Vagina (tissue), 2 donors: ENCODE measurements at regions not wholly inside any gene's neighbourhood (a gene's known extent, or its start where the extent isn't known, plus 50 kb on each side); places are given as distances from the start of the nearest gene placed in this dataset.

Experiments
- DNase-seq, 2 donors: peaks; one replicate each; pipeline ENCODE4 v3.0.0-alpha.2; 2017; ENCODE audit errors: extremely low spot score in 2 of 2
- H3K27ac ChIP-seq: fragments of 200-600 bp; sonication (generic); one replicate; pipeline ENCODE4 v1.5.1; 2019
- H3K27me3 ChIP-seq: fragments of 200-600 bp; sonication (generic); one replicate; pipeline ENCODE4 v1.5.1; 2019
- H3K36me3 ChIP-seq, 2 donors: fragments of 200-600 bp; sonication (generic); one replicate each; pipeline ENCODE4 v1.5.1; 2017 to 2019
- H3K4me1 ChIP-seq: fragments of 200-600 bp; sonication (generic); one replicate; pipeline ENCODE4 v1.5.1; 2019
- H3K4me3 ChIP-seq, 2 donors: fragments of 200-600 bp; sonication (generic); 1 replicate in 1 of 2; 2 replicates in 1 of 2; pipeline ENCODE4 v1.5.1; 2016 to 2019
- H3K9me3 ChIP-seq: fragments of 200-600 bp; sonication (generic); one replicate; pipeline ENCODE4 v1.5.1; 2019
- POLR2A ChIP-seq, 2 donors: fragments of 450-650 bp; IDR thresholded peaks; one replicate each; pipeline ENCODE4 v1.6.1; 2017; ENCODE audit warnings: antibody characterized with exemption in 2 of 2, mild to moderate bottlenecking in 2 of 2, moderate library complexity in 2 of 2
- POLR2AphosphoS5 ChIP-seq, 2 donors: sonication (generic); formaldehyde crosslinking; IDR thresholded peaks; one replicate each; pipeline ENCODE4 v1.9.0; 2017; ENCODE audit warnings: antibody characterized with exemption in 2 of 2, mild to moderate bottlenecking in 2 of 2, low read depth in 1 of 2; ENCODE audit not compliant: insufficient read depth in 1 of 2
- intact Hi-C: fragments of 100-400 bp; cut with DNase I; formaldehyde crosslinking; loops from one replicate; pipeline ENCODE4 v1.15.1; 2023
- TF ChIP-seq, protein P1 (sequence below), 3 experiments: fragments of 450-650 bp in 2 of 3; fragments of 200-600 bp in 1 of 3; sonication (generic) in 1 of 3; IDR thresholded peaks; one replicate each; pipeline ENCODE4 v1.5.1; 2017 to 2019; ENCODE audit warnings: antibody characterized with exemption in 3 of 3, mild to moderate bottlenecking in 2 of 3, moderate library complexity in 2 of 3

DNA sequence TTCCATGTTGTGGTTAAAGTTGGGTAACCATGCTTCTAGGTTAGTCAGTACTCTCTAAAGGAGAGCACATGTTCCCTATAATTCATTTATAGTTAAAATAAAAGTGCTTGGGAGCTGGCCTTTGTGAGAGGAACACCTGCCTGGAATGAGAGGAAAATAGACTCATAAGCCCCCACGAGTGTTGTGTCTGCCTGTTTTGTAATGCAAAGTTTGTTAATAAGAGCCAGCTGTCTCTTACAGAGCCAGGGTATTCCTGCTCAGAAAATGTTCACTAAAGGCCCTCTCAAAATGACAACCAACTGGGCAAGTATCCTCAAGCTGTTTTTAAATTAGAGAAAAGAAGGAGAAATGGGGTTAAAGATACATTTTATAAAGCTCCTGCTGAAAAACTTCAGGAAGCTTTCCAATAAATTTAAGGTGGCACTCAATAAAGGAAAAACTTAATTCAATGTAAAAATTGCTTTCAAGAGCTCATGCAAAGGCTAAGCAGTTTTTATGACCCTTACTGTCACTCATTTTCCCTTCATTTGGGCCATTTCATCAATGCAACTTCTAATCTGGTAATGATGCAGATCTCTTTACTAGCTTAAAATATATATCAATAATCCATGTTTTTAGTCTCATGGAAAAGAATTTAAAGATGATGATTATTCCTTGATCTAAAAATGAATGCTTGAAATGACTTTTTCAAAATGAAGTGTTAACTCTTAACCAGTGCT, 793.6 kb downstream of the STPG2 start:
- intact Hi-C loops, result no loop called here
- TF ChIP-seq, protein P1, sequence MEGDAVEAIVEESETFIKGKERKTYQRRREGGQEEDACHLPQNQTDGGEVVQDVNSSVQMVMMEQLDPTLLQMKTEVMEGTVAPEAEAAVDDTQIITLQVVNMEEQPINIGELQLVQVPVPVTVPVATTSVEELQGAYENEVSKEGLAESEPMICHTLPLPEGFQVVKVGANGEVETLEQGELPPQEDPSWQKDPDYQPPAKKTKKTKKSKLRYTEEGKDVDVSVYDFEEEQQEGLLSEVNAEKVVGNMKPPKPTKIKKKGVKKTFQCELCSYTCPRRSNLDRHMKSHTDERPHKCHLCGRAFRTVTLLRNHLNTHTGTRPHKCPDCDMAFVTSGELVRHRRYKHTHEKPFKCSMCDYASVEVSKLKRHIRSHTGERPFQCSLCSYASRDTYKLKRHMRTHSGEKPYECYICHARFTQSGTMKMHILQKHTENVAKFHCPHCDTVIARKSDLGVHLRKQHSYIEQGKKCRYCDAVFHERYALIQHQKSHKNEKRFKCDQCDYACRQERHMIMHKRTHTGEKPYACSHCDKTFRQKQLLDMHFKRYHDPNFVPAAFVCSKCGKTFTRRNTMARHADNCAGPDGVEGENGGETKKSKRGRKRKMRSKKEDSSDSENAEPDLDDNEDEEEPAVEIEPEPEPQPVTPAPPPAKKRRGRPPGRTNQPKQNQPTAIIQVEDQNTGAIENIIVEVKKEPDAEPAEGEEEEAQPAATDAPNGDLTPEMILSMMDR (IDR thresholded peaks at IDR 0.05), result no peak
- TF ChIP-seq POLR2AphosphoS5 (IDR thresholded peaks at IDR 0.05; ENCODE audit: insufficient read depth in 1 of 2, low read depth in 1 of 2), result no peak
- no peak for TF ChIP-seq POLR2A (IDR thresholded peaks at IDR 0.05)
- DNase-seq, result no peak

DNA sequence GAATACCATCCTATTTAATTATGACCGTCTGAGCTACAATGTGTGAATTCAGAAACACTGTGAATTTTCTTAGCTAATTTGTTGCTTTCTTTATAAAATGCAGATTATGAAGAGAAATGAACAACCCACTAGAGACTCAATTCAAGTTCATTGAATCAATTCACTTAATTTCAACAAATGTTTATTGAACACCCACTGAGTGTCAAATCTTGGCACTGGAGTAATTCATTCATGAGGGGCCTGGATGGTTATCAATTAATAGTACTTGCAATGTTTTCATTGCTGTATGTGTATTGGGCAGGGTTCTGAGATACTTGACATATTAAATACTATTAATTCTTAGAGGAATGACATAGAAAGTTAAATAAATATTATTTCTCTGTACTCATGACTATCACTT, 789.4 kb downstream of the STPG2 start:
- no peak for DNase-seq
- Histone ChIP-seq H3K27me3 (no peaks in the 10 kb centered on the region), H3K9me3 (no peaks in the 10 kb centered on the region), H3K36me3 (no peaks in the 10 kb centered on the region), H3K27ac (no peak overlapping the region), H3K4me1 (no peaks in the 10 kb centered on the region), H3K4me3 (no peak overlapping the region)
- intact Hi-C loops, result no loop called here
- TF ChIP-seq, protein P1 (IDR thresholded peaks at IDR 0.05), result no peak
- TF ChIP-seq POLR2AphosphoS5 (IDR thresholded peaks at IDR 0.05; ENCODE audit: insufficient read depth in 1 of 2, low read depth in 1 of 2) (no peak), POLR2A (IDR thresholded peaks at IDR 0.05) (no peak)

More for the DNA sequence above, 793.6 kb downstream of the STPG2 start:
- Histone ChIP-seq H3K4me3 (no peak overlapping the region), H3K9me3 (no peaks in the 10 kb centered on the region), H3K27me3 (no peaks in the 10 kb centered on the region), H3K27ac (no peak overlapping the region), H3K36me3 (no peaks in the 10 kb centered on the region), H3K4me1 (no peaks in the 10 kb centered on the region)

DNA sequence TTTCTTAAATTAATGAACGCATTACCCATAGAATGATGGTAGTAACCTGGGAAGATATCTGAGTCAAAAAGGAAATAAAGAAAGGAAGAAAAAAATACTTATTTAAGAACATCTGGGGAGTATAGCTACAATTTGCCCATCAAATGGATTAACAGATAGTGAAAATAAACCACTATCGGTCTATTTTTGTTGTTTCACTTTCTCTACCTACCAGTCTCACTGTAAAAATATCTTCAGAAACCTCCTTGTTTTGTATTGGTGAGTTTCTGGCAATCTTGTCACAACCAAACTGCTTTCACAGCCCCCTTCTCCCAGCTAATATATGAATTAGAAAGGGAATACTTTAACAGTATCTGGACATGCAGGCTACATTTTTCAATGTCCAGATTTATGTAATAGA, 783.5 kb downstream of the STPG2 start:
- no peak for DNase-seq
- Histone ChIP-seq H3K27ac (no peak overlapping the region), H3K9me3 (no peaks in the 10 kb centered on the region), H3K36me3 (no peaks in the 10 kb centered on the region), H3K27me3 (no peaks in the 10 kb centered on the region), H3K4me1 (no peaks in the 10 kb centered on the region), H3K4me3 (no peak overlapping the region)
- intact Hi-C loops, result no loop called here
- TF ChIP-seq POLR2AphosphoS5 (IDR thresholded peaks at IDR 0.05; ENCODE audit: insufficient read depth in 1 of 2, low read depth in 1 of 2) (no peak), POLR2A (IDR thresholded peaks at IDR 0.05) (no peak)
- TF ChIP-seq, protein P1 (IDR thresholded peaks at IDR 0.05), result no peak

DNA sequence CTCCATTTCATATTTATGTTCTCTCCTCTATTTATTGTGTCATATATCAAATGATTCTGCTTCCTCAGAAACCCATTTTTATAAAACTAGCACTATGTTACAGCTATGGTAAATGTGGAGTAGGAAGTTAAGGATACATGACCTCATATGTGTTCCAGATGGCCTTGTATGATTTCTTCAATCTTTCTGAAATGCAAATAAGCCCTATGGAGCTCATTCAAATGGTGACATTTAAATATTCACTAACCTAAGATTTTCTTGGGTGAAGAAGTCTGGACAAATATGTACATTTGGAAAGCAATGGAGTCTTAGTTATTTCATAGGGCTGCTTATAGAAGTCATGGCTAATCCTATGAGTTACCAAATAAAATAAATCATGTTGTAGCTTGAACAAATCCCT, 782.5 kb downstream of the STPG2 start:
- intact Hi-C loops, result no loop called here
- TF ChIP-seq POLR2A (IDR thresholded peaks at IDR 0.05), result no peak
- TF ChIP-seq POLR2AphosphoS5 (IDR thresholded peaks at IDR 0.05; ENCODE audit: insufficient read depth in 1 of 2, low read depth in 1 of 2), result no peak
- TF ChIP-seq, protein P1 (IDR thresholded peaks at IDR 0.05), result no peak
- Histone ChIP-seq H3K27me3 (no peaks in the 10 kb centered on the region), H3K4me3 (no peak overlapping the region), H3K27ac (no peak overlapping the region), H3K36me3 (no peaks in the 10 kb centered on the region), H3K9me3 (no peaks in the 10 kb centered on the region), H3K4me1 (no peaks in the 10 kb centered on the region)
- DNase-seq, result no peak

DNA sequence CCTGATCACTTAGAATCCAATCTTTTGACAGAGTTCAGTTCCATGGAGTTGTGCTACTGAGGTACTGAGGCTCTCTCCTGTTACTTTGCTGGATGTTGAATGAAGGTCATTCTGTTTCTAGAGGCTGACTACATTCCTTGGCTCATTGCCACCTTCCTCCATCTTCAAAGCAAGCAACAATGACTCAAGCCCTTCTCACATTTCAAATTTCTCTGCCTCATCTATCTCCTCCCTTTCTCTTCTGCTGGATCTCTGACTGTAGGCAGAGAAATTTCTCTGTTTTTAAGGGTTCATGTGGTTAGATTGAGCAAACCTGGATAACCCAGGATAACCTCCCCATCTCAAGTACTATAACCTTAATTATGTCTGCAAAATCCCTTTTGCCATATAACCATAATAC, 775.4 kb downstream of the STPG2 start:
- Histone ChIP-seq H3K4me3 (no peak overlapping the region), H3K27ac (no peak overlapping the region), H3K27me3 (no peaks in the 10 kb centered on the region), H3K4me1 (no peaks in the 10 kb centered on the region), H3K9me3 (no peaks in the 10 kb centered on the region), H3K36me3 (no peaks in the 10 kb centered on the region)
- TF ChIP-seq, protein P1 (IDR thresholded peaks at IDR 0.05), result no peak
- TF ChIP-seq POLR2A (IDR thresholded peaks at IDR 0.05) (no peak), POLR2AphosphoS5 (IDR thresholded peaks at IDR 0.05; ENCODE audit: insufficient read depth in 1 of 2, low read depth in 1 of 2) (no peak)
- DNase-seq, result no peak
- intact Hi-C loops, result no loop called here
